GM18867 (cell line): ENCODE measurements at regions not wholly inside any gene's neighbourhood (a gene's known extent, or its start where the extent isn't known, plus 50 kb on each side); places are given as distances from the start of the nearest gene placed in this dataset.
"Not testable (repeated sequence)": the region's sequence is repeated elsewhere in the genome, so short reads cannot be mapped to it uniquely, and the experiment has no call there.

ENCODE experiments used
- ATAC-seq: cut with Tn5 transposase; IDR thresholded peaks from one replicate; pipeline ENCODE4 v1.9.1; 2021; ENCODE audit warnings: mild to moderate bottlenecking, moderate library complexity; ENCODE audit not compliant: unreplicated experiment

DNA sequence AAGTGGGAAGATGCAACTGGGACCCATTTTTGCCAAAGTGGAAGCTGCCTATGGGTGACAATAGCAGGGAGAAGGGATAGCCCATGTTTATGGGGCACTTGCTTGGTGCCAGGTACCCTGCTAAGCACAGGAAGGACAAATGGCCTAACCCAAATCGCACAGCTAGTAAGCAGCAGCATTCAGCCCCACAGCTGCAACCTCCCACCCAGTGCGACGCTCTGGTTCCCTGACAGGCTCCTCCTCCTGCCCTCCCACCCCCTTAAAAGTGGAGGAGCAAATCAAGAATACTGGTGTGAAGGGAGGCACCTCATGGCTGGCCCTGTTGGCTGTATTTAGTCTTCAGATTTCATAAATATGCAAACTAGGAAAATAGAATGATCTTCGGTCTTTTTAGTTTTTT is 76.2 kb downstream of the RIN2 start:
- no peak for ATAC-seq

DNA sequence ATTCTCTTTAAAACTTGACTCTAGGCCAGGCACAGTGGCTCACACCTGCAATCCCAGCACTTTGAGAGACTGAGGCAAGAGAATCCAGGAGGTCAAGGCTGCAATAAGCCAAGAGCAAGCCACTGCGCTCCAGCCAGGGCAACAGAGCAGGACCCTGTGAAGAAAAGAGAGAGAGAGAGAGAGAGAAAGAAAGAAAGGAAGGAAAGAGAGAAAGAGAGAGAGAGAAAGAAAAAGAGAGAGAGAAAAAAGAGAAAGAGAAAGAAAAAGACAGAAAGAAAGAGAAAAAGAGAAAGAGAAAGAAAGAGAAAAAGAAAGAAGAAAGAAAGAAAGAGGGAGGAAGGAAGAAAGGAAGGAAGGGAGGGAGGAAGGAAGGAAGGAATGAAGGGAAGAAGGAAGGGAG is 76.7 kb downstream of the RIN2 start:
- ATAC-seq = no peak

DNA sequence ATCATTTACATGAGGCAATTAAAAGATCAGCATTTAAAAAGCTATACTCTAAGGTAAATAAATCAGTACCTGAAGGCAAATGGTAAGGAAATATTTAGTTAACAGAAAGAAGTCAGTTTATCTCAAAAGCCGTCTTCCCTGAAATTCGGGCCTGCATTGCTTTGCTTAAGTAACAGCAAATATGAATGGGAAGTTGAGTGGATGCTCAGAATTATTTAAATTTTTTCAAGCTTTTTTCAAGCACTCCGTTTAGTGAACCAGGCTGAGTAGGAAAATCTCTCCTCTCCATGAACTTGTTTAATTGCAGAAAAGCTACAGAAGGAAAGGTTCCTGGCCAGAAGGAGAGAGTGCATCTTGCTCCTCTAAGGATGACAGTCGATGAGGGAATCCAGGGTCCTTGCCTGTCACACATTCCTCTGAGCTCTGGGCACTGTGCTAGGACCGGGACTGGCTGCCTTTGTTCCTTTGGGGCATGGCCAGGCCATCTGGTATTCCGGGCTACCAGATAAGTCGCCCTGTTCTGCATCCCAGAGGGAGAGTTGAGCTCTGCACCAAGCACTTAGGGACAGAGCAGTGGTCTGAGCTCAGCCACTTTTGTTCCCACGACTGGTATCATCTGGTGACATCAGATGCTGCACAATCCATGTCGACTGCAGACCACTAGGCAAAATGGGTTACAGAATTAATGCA is 77.6 kb downstream of the RIN2 start:
- no peak for ATAC-seq

DNA sequence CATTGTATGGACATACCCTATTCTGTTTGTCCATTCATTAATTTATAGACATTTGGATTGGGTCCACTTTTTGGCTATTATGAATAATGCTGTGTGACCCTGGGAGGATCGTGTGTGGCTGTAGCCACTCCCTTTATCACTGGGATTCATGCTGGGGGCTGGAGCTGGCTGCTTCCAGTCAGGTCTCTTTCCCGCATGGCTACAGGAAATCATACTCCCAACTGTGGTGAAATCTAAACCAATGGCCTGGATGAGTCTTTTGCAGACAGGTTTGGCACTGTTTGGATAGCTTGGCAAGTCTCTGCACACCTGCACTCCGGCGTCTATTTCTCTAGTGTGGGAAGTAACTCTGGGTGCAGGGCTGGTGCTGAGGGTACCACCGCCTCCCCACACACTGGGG is 80.4 kb downstream of the RIN2 start:
- ATAC-seq = no peak

DNA sequence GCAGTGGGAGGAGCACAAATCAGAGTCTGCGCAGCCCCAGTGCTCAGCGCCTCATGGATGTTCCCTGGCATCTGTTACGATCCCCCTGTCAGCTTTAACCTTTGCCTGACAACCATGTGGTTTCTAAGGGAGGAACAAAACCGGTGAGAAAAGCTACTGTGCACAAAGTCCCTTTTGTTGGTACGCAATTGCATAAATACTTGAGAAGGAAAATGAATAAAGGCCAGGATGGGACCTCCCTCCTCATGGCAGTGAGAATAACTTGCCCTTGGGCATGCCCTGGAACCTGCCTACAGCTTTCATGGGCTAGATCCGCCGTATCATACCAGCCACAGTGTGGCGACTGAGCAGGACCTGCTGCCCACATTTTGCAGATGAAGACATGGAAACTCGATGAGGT is 81.0 kb downstream of the RIN2 start:
- ATAC-seq = no peak

DNA sequence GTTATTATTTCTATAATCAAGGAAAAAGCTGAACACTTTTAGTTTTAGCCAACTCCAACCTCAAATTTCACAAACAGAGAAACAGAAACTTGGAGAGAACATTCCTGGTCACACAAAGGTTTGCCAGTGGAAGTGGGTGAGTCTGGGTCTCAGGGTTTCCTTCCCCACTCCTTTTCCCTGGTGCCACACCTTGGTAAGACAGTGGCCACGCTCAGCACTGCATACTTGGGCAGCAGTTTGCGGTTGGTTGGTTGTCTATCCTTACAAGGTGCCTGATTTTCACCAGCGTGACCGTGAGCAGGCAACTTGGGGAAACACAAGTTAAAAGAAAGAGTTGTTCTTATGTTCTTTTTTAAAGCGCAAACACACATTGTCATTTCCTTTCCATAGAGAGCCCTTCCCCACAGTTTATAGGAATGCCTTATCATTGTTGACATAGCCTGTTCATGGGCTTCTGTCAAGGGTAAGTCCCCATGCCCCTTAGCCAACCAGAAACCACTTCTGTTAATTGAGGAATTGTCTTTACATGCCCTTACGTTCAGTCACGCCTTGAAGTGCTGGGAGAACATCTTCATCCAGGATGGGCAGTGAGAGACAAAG is 82.2 kb downstream of the RIN2 start:
- ATAC-seq = no peak

DNA sequence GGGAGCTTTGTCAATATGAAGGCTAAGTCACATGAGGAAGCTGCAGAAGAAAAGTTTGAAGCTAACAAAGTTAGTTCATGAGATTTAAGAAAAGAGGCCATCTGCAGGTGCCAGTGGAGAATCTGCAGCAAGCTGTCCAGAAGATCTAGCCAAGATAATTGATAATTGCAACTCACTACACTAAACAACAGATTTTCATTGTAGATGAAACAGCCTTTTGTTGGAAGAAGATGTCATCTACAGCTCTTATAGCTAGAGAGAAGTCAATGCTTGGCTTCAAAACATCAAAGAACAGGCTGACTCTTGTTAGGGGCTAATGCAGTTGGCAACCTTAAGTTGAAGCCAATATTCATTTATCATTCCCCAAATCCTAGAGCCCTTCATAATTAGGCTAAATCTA is 83.7 kb downstream of the RIN2 start:
- no peak for ATAC-seq

DNA sequence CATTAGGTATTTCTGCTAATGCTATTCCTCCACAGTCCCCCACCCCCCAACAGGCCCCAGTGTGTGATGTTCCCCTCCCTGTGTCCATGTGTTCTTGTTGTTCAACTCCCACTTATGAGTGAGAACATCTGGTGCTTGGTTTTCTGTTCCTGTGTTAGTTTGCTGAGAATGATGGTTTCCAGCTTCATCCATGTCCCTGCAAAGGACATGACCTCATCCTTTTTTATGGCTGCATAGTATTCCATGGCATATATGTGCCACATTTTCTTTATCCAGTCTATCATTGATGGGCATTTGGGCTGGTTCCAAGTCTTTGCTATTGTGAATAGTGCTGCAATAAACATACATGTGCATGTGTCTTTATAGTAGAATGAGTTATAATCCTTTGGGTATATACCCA is 86.8 kb downstream of the RIN2 start:
- ATAC-seq = not testable (repeated sequence)

DNA sequence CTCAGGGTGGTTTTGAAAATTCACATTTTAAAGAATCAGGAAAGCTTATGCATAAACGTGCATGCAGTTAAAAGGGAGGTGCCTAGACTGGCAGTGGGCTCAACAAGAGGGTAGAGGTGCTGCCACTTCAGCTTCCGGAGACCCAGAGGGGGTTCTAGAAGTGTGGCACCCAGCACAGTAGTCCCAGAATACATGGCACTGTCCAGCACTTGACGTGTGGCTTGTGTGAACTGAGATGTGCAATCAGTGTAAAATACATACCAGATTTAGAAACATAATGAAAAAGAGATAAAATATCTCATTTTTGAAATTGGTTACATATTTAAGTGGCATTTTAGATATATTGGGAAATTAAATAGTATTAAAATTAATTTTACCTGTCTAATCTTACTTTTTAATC is 89.3 kb downstream of the RIN2 start:
- no peak for ATAC-seq

DNA sequence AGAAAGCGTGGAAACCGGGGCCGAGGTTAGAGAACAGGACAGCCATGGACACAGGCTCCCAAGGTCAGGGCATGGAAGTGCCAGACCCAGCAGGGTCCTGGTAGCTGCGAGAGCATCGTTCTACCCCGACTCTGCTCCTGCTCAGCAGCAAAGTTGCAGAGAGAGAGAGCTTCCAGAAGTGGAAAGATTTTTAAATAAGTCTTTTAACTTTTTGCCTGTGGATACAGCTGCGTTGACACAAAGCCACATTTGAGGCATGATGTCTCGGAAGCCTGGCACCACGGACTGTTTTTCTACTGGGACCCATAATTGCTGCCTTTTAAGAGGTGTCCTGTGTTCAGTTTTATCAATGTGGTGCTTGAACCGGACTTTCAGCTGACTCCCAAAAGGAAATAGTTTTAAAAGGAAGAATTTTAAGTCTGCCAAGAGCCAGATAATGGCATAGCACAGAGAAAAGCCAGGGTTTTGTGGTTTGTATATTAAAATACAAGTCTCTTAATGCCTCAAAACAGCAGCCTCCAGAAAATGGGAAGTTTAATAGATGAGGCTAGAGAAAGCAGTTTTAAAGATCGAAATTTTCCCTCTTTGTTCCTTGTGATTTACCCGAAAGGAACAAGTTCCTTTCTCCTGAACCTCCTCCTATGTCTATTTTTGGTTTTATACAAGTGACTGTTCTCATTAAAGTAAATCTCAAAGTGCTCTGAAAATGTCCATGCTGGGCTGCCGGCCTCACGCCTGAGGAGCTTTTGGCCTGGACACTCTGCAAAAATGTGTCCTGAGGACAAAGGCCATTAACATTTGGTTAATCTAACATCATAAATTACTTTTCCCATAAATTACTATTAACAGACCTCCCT is 91.5 kb downstream of the RIN2 start:
- ATAC-seq = no peak

DNA sequence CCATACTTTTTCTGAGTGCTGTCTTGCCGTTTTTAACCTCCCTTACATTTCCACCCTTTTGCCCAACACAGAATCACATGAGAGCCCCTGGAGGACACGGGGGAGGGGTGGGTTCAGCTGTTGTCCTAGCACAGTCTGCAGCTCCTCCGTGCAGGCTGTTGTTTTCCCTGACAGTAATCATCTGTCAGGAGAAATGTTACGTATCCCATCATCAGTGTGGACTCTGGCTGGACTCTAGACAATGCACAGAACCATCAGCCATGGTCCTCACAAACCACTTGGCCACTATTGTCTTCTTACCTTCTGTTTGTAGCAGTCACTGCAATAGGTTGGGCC is 92.1 kb downstream of the RIN2 start:
- ATAC-seq = no peak

DNA sequence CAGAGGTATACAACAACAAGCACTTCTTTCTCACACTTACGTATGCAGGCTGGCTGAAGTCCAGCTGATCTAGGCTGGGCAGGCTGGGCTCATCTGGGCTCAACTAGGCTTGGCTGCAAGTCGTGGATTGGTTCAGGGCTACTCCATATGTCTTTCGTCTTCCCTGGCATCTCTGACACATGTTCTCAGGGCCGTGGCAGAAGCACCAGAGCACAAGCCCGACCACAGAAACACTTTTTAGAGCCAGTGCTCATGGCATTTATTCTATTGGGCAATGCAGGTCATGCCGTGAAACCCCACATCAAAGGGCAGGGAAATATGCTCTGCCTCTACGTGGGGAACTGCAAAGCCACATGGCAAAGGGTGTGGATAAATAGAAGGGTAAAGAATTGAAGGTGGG is 93.8 kb downstream of the RIN2 start:
- ATAC-seq = no peak

DNA sequence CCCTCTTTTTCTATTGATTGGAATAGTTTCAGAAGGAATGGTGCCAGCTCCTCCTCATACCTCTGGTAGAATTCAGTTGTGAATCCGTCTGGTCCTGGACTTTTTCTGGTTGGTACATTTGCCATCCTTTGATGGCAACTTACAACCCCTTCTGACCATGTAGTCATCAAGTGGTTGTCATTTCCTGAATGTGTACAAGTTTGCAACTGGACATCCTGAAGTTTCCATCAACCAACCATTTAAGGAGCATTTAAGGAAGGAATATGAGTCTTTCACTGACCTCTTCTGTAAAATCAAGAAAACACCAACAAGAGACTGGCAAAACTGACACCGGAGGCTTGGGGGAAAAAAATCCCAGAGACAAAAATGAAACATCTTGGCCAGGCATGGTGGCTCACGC is 97.4 kb downstream of the RIN2 start:
- ATAC-seq = no peak

DNA sequence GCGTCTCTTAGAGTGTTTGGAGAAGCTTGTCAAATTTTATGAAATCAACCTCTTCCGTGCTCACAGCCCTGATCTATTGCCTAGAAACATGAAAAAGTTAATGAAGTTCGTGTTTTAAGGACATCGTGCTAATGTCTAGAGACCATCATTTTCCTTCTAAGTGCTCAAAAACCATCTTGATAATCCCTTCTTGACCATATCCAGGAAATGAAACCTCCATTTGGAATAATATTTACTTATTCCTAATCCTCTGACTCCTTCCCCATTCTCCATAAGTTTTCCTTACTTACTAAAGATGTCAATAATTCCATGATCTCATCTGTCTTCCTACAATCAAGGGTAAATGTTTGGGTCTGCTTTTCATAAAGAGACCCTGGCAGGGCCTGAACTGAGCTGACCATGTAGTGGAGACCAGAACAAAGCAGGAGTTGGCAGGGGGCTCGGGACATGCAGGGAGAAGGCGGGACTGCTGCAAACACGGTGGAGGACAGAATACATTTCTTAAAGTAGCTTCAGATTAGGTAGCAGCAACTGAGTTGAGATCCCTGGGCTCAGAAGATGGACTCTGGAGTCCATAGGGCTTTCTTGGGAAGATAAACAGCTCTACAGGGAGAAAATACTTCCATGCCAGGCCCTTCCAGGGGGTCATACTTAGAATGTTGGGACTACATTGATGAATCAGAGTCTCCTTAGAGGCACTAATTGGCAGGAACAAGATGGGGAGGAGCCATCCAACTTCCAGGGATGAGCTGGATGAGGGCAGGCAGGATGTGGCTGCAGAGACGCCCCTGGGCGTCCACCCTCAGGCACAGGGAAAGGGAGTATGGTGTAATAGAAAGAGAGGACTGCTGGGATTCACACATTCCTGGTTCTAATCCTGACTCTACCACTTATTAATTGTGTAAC is 100.7 kb downstream of the RIN2 start:
- no peak for ATAC-seq

DNA sequence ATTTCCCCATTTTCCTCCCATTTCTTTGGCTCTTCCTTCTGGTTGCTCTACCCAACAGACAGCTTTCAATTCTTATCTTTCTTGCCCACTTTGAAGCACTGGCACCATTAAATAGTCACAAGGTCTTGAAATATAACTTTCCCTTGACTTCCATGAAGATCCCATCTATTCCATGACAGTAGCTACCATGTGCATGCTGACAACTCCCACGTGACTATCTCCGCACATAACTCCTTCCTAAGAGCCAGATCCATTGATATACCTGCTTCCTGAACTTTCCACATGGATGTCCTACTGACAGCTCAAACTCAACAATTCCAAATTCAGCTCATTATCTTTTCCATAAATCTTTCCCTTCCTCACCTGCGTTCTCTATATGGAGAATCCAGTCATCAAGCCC is 101.4 kb downstream of the RIN2 start:
- no peak for ATAC-seq

DNA sequence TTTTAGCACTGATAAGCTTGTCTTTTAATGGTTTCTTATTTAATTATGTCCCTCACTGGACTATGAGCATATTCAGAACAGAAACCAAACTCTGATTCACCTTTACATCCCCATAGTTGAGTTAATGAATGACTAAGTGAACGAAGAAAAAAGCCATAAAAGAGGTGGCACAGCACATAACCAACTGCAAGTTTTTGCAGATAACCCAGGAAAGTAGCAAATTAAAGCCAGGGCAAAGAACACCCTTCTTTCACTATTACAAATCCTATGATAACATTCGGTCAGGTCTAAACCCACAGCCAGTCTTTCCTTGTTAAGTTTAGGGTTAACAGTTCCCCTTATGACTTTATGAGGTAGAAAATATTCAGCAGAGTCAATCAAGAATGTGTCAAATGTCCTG is 102.7 kb downstream of the RIN2 start:
- ATAC-seq = no peak

DNA sequence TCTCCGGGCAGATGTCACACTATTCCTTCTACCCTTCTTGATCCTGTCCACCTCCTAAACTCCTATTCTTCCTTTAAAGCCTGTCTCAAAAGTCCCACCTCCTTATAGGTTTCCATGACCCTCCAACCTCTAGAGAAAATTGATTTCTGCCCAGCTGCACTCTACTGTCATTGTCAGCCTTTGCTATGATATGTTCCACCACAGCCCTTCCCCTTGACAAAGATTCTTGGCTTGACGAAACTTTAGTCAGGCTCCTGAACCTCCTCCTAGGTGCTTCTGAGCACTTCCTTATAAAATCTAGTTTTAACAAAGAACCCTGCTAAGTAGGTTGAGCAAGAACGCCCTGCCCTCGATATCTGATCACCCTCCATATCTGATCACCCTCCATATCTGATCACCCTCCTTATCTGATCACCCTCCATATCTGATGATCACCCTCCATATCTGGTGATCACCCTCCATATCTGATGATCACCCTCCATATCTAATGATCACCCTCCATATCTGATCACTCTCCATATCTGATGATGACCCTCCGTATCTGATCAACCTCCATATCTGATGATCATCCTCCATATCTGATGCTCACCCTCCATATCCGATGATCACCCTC is 103.2 kb downstream of the RIN2 start:
- no peak for ATAC-seq

DNA sequence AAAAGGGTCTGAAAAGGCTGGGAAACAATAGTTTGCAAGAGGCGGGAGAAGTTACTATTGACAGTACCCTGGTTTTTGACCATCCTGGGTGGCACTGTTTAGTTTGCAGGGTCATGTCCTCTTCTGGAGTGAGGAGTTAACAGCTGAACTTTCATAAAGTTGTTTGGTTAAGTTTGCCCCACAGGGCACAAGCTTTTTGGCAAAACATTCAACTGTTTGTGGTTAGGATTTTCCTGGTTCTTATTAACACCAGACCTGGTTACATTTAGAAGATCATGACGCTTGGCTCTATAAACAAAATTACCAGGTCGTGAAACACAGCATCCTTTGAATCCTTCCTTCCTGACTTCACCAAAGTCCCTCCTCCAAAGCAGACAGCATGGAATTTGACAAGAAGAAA is 106.1 kb downstream of the RIN2 start:
- ATAC-seq = no peak

DNA sequence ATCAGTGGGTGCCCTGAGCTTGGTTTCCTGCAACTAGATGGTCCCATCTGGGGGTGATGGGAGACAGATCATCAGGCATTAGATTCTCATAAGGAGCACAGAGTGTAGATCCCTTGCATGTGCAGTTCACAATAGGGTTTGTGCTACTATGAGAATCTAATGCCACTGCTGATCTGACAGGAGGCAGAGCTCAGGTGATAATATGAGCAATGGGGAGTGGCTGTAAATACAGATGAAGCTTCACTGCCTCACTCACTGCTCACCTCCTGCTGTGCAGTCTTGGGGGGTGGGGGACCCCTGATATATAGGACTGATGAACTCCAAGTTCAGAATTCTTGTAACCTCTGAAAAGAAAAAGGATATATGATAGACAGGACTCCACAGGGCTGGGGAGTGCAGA is 108.0 kb downstream of the RIN2 start:
- no peak for ATAC-seq

DNA sequence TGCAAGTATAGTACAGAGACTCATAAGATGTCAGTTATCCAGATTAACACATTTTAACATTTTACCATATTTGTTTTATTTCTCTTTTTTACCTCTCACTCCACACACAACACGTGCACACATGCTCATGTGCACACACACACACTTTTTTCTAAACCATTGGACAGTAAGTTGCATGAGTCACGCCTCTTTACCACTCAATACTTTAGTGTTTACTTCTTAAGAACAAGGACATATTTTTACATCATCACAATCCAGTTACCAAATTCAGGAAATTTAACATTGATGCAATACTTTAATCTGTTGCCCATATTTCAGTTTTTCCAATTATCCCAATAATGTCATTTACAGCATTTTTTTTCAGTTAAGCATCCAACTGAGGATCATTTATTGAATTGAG is 109.0 kb downstream of the RIN2 start:
- no peak for ATAC-seq

DNA sequence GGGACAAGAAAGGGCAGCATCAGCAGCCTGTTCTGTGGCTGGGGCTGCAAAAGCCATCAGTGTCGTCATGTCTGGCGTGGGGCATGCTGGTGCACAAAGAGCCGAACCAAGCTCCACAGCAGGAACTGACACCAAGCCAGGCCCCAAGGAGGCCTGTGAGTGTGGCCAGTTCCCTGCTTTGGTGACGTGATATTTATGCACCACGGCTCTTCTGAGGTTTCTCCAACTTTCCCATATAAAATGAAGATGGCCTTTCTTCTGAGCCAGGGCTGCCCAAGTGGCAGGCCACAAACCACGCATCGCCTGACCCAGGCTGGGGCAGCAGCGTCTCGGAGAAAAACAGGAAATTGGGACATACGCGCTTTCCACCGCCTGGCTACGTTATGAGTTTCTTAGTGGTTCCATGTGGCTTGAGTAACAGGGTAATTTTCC is 109.9 kb downstream of the RIN2 start:
- ATAC-seq = no peak
